GM21381 (cell line): ENCODE measurements at regions not wholly inside any gene's neighbourhood (a gene's known extent, or its start where the extent isn't known, plus 50 kb on each side); places are given as distances from the start of the nearest gene placed in this dataset.

Experiments
- ATAC-seq: cut with Tn5 transposase; IDR thresholded peaks from one replicate; pipeline ENCODE4 v1.9.1; 2021; ENCODE audit warnings: mild to moderate bottlenecking, moderate library complexity; ENCODE audit not compliant: unreplicated experiment

- no peak for ATAC-seq
These were observed 50.0 kb upstream of the RNU6ATAC start for GRCh38 chr9:134214386-134214765.

- ATAC-seq: no peak
These were observed 50.5 kb upstream of the RNU6ATAC start for GRCh38 chr9:134214766-134215419.

- no peak for ATAC-seq
These were observed 51.0 kb upstream of the RNU6ATAC start for GRCh38 chr9:134215420-134215698.

DNA sequence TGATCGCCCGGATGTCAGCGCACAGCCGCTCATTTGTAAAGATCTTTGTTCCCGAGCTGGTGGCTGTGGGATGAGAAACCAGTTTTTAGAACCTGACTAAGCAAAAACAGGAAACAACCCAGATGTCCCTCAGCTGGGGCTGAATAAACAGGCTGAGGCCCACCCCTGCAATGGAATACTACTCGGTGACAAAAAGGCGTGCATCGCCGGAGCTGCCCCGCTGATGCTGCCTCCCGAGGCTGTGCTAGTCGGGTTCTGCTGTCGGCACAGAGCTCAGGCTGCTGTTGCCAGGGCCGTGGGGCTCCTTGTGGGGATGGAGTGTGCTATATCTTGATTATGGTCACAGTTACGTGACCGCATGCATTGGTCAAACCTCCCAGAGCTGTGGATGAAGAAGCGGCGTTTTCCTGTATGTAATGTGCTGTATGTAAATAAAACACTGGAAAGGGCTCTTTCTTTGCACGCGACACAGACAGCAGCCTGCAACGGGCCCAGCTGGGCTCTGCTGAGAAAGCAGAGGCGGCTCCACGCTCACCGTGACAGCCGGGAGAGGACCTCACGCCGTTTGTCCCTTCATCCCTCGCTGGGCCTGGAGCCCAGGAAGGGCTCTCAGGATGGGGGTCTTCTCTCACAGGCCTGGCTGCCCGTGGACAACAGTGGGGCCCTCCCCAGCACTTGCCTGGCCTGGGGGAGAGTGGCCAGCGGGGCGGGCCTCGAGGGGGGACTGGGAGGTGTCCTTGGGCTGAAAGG, 51.5 kb upstream of the RNU6ATAC start:
- ATAC-seq: no peak

DNA sequence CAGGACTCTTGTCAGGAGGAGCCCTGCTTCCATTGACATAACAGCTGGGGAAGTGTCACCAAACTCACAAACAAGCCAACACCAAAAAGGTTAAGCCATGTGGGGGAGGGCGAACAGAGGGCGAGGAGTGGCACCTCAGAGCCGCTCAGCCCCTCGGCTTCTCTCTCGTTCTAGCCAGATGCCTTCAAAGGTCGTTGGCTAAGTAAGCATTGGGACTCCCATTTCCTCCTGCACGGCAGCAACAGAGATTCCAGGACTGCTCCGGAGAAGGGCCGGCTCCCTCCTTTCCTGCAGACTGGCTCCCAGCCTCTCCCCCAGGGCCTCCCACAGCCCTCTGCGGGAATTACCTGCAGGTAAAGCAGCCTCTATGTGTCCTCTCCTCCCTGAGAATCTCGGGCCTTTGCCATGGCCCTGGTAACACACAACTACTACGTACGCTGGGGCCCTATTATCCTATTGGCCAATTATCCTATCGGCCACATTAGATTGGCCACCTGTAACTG, 52.1 kb upstream of the RNU6ATAC start:
- no peak for ATAC-seq

- no peak for ATAC-seq
These were observed 52.6 kb upstream of the RNU6ATAC start for GRCh38 chr9:134216961-134217360.

- ATAC-seq: no peak
These were observed 53.3 kb upstream of the RNU6ATAC start for GRCh38 chr9:134217431-134218210.

DNA sequence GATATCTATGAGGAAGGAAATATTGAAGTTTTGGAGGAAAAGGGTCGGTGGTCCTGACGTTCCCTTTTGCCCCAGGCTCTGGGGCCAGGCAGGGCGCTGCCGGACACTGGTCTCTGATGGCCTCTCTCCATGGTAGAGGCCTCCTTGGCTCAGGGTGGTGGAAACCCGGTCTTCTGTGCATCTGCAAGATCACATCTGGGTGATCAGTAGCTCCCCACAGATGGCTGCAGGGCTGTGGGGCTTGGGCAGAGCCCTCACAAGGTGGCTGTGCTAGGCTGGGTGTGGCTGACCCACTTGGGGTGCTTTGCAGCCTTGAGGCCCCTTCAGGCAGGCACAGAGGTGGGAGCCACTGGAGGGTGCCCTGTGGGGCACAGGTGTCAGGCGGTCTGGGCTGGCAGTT, 53.9 kb upstream of the RNU6ATAC start:
- no peak for ATAC-seq

GRCh38 chr9:134219646-134220060, 55.3 kb upstream of the RNU6ATAC start:
- ATAC-seq: no peak

DNA sequence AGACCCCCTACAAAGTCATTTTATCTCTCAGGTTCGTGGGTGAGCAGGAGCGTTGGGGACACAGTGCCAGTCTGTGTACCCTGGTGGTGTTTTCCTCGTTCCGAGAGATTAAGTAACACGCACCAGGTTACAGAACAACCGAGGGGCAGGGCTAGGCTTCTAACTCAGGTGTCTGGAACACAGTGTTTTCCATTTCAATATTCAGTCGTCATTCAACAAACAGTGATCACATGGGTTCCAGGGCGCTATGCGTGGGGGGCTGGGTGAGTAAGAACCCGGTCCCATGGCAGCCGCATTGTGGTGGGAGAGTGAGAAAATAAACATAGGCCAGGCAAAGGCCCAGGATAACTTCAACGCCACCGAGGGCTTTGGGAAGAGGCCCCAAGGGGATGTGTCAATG, 55.9 kb upstream of the RNU6ATAC start:
- no peak for ATAC-seq

- ATAC-seq: no peak
These were observed 57.1 kb upstream of the RNU6ATAC start for GRCh38 chr9:134221273-134222017.

GRCh38 chr9:134222018-134222573, 57.7 kb upstream of the RNU6ATAC start:
- no peak for ATAC-seq

GRCh38 chr9:134223091-134223490, 58.7 kb upstream of the RNU6ATAC start:
- ATAC-seq: no peak

DNA sequence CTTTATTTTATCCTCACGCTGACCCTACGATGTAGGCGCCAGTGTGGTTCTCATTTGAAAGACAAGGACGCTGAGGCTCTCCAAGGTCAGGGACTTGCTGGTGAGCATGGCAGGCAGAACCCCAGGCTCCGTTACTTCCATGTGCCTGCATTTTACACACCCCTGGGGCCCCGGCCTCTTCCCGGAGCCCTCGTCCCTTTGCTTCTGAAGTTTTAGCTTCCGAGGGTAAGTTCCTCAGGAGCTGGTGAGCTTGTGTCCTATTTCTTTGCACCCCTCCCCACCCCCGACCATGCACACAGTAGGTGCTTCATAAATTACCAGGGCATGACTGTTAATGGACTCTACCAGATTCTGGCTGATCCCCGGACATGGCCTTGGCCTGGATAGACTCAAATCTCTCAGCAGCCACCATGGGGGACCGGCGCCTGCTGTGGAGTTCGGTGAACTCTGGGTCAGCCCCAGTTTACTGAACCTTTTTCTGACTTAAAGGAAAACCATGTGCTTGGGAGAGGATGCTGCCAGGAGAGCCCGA, 59.3 kb upstream of the RNU6ATAC start:
- ATAC-seq: no peak

GRCh38 chr9:134224127-134224526, 59.8 kb upstream of the RNU6ATAC start:
- ATAC-seq: no peak

- ATAC-seq: no peak
These were observed 60.3 kb upstream of the RNU6ATAC start for GRCh38 chr9:134224567-134225093.

DNA sequence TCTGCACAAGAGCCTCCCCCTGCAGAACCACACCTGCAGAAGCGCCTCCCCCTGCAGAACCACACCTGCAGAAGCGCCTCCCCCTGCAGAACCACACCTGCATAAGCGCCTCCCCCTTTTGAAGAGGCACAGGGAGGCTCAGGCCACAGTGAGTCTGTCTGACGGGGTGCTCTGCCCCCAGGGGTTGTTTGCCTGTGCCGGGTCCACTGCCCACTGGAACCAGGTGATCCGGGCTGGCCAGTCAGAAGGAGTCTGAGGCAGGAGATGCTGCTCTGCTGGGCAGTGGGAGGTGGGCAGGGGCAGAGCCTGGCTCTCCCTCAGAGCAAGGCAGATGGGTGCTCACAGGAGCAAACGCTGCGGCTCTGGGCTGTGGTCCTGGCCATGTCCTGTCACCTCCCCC, 60.8 kb upstream of the RNU6ATAC start:
- ATAC-seq: no peak

DNA sequence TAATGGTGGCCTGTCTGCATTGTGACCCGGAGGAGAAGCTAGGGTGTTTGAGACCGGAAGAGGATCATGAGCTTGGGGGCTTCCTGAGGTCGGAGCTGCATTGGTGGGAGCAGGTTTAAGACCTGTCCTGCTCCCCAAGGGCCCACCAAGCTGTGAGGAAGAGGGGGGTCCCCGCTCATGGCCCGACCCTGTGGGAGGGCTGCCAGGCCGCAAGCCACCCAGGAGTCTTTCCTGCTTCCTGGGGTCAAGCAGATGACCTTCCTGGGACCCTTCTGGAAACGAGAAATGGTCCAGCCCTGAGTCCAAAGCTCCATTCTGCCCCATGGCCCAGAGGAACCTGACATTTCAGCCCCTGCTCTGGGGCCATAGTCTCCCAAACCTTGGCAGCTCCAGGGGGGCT, 61.5 kb upstream of the RNU6ATAC start:
- ATAC-seq: no peak

DNA sequence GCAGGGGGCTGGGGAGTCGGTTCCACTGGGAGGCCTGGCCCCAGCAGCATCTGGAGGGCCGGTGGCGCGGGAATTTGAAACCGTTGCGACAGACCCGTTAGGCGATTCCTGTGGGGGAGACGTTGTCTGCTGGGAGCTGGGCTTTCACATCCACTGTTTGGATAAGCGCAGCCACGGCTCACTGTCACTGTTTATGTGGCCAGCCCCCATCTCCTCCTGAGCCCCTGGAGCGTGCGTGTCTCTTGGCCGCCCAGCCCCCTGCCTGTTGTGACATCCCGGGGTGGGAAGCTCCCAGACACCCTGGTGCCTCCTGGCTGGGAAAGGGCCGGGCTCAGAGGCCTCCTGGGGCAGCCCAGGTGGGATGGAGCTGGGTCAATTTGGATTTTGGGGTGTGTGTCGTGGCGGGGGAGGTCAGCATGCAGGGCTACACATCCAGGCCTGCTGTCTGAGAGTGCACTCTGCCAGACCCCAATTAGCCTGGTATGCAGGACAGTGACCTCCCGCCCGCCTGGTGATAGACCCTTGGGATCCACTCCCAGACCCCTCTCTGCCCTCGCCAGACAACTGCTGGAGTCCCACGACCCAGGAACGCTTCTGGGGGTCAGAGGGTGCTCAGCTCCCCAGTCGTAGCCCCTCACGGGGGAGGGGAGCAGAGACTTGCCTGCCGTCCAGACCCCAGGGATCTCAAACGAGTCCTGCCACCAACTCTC, 62.0 kb upstream of the RNU6ATAC start:
- no peak for ATAC-seq
